ENCODE measurements at regions not wholly inside any gene's neighbourhood (a gene's known extent, or its start where the extent isn't known, plus 50 kb on each side); places are given as distances from the start of the nearest gene placed in this dataset.

- ATAC-seq (no peak), DNase-seq (no peak)
- Mint-ChIP-seq H3K36me3 (ENCODE audit: insufficient read depth) (no peaks in the 10 kb centered on the region), H3K4me1 (ENCODE audit: low read depth) (no peaks in the 10 kb centered on the region), H3K9me3 (peaks cover 10% of the 10 kb centered on the region), H3K27me3 (ENCODE audit: low read depth) (peaks cover 2% of the 10 kb centered on the region), H3K4me3 (no peak overlapping the region)
Measured at GRCh38 chr2:226643946-226644282, 155.7 kb downstream of the IRS1 start.

GRCh38 chr2:226643030-226643945 is 156.3 kb downstream of the IRS1 start:
- Mint-ChIP-seq H3K27me3 (ENCODE audit: low read depth) (peaks cover 2% of the 10 kb centered on the region), H3K36me3 (ENCODE audit: insufficient read depth) (no peaks in the 10 kb centered on the region)

GRCh38 chr2:226641008-226641407 is 158.6 kb downstream of the IRS1 start:
- ATAC-seq (no peak), DNase-seq (no peak)
- Mint-ChIP-seq H3K36me3 (ENCODE audit: insufficient read depth) (no peaks in the 10 kb centered on the region), H3K4me3 (no peak overlapping the region), H3K9me3 (peaks cover 9% of the 10 kb centered on the region), H3K4me1 (ENCODE audit: low read depth) (no peaks in the 10 kb centered on the region), H3K27me3 (ENCODE audit: low read depth) (peaks cover 2% of the 10 kb centered on the region)

More at GRCh38 chr2:226643030-226643945, 156.3 kb downstream of the IRS1 start:
- ATAC-seq (no peak), DNase-seq (no peak)
- Mint-ChIP-seq H3K4me1 (ENCODE audit: low read depth) (no peaks in the 10 kb centered on the region), H3K9me3 (peaks cover 9% of the 10 kb centered on the region), H3K4me3 (no peak overlapping the region)

- H3K4me3 Mint-ChIP-seq: no peak overlapping the region
- H3K4me1 Mint-ChIP-seq (ENCODE audit: low read depth): no peaks in the 10 kb centered on the region
- no peak for DNase-seq
- H3K9me3 Mint-ChIP-seq: peaks cover 9% of the 10 kb centered on the region
- H3K27me3 Mint-ChIP-seq (ENCODE audit: low read depth): peaks cover 2% of the 10 kb centered on the region
- H3K36me3 Mint-ChIP-seq (ENCODE audit: insufficient read depth): no peaks in the 10 kb centered on the region
- no peak for ATAC-seq
Measured at GRCh38 chr2:226640501-226640900, 159.1 kb downstream of the IRS1 start.

- peaks cover 9% of the 10 kb centered on the region for H3K9me3 Mint-ChIP-seq
- no peak for ATAC-seq
- H3K4me1 Mint-ChIP-seq (ENCODE audit: low read depth): no peaks in the 10 kb centered on the region
- H3K36me3 Mint-ChIP-seq (ENCODE audit: insufficient read depth): no peaks in the 10 kb centered on the region
- H3K27me3 Mint-ChIP-seq (ENCODE audit: low read depth): peaks cover 2% of the 10 kb centered on the region
- no peak for DNase-seq
- H3K4me3 Mint-ChIP-seq: no peak overlapping the region
Measured at GRCh38 chr2:226639550-226639949, 160.1 kb downstream of the IRS1 start.

- Mint-ChIP-seq H3K9me3 (peaks cover 9% of the 10 kb centered on the region), H3K4me1 (ENCODE audit: low read depth) (no peaks in the 10 kb centered on the region), H3K36me3 (ENCODE audit: insufficient read depth) (no peaks in the 10 kb centered on the region)
Measured at GRCh38 chr2:226638576-226638975, 161.0 kb downstream of the IRS1 start.

GRCh38 chr2:226637383-226637782 is 162.2 kb downstream of the IRS1 start:
- H3K4me1 Mint-ChIP-seq (ENCODE audit: low read depth): no peaks in the 10 kb centered on the region
- peaks cover 2% of the 10 kb centered on the region for H3K27me3 Mint-ChIP-seq (ENCODE audit: low read depth)

More at GRCh38 chr2:226638576-226638975, 161.0 kb downstream of the IRS1 start:
- DNase-seq (no peak), ATAC-seq (no peak)
- peaks cover 2% of the 10 kb centered on the region for H3K27me3 Mint-ChIP-seq (ENCODE audit: low read depth)
- H3K4me3 Mint-ChIP-seq: no peak overlapping the region

GRCh38 chr2:226636586-226636985 is 163.0 kb downstream of the IRS1 start:
- Mint-ChIP-seq H3K4me1 (ENCODE audit: low read depth) (no peaks in the 10 kb centered on the region), H3K36me3 (ENCODE audit: insufficient read depth) (no peaks in the 10 kb centered on the region), H3K9me3 (peaks cover 9% of the 10 kb centered on the region), H3K4me3 (no peak overlapping the region), H3K27me3 (ENCODE audit: low read depth) (peaks cover 2% of the 10 kb centered on the region)
- ATAC-seq: no peak
- DNase-seq: no peak

More at GRCh38 chr2:226637383-226637782, 162.2 kb downstream of the IRS1 start:
- DNase-seq (no peak), ATAC-seq (no peak)
- no peaks in the 10 kb centered on the region for H3K36me3 Mint-ChIP-seq (ENCODE audit: insufficient read depth)
- peaks cover 9% of the 10 kb centered on the region for H3K9me3 Mint-ChIP-seq
- no peak overlapping the region for H3K4me3 Mint-ChIP-seq

- no peak for ATAC-seq
- Mint-ChIP-seq H3K27me3 (ENCODE audit: low read depth) (peaks cover 2% of the 10 kb centered on the region), H3K36me3 (ENCODE audit: insufficient read depth) (no peaks in the 10 kb centered on the region), H3K9me3 (peaks cover 5% of the 10 kb centered on the region), H3K4me3 (no peak overlapping the region), H3K4me1 (ENCODE audit: low read depth) (no peaks in the 10 kb centered on the region)
- DNase-seq: no peak
Measured at GRCh38 chr2:226634943-226635604, 164.5 kb downstream of the IRS1 start.

- no peaks in the 10 kb centered on the region for H3K36me3 Mint-ChIP-seq (ENCODE audit: insufficient read depth)
- no peak overlapping the region for H3K4me3 Mint-ChIP-seq
- DNase-seq (no peak), ATAC-seq (no peak)
- H3K9me3 Mint-ChIP-seq: no peaks in the 10 kb centered on the region
- no peaks in the 10 kb centered on the region for H3K4me1 Mint-ChIP-seq (ENCODE audit: low read depth)
- no peaks in the 10 kb centered on the region for H3K27me3 Mint-ChIP-seq (ENCODE audit: low read depth)
Measured at GRCh38 chr2:226631671-226632070, 167.9 kb downstream of the IRS1 start.

GRCh38 chr2:226631187-226631586 is 168.4 kb downstream of the IRS1 start:
- Mint-ChIP-seq H3K36me3 (ENCODE audit: insufficient read depth) (no peaks in the 10 kb centered on the region), H3K4me1 (ENCODE audit: low read depth) (no peaks in the 10 kb centered on the region), H3K4me3 (no peak overlapping the region), H3K27me3 (ENCODE audit: low read depth) (no peaks in the 10 kb centered on the region), H3K9me3 (no peaks in the 10 kb centered on the region)
- ATAC-seq: no peak
- DNase-seq: no peak

GRCh38 chr2:226625946-226626345 is 173.7 kb downstream of the IRS1 start:
- Mint-ChIP-seq H3K9me3 (no peaks in the 10 kb centered on the region), H3K27me3 (ENCODE audit: low read depth) (no peaks in the 10 kb centered on the region), H3K4me1 (ENCODE audit: low read depth) (no peaks in the 10 kb centered on the region), H3K4me3 (no peak overlapping the region), H3K36me3 (ENCODE audit: insufficient read depth) (no peaks in the 10 kb centered on the region)
- DNase-seq: no peak
- ATAC-seq: no peak

GRCh38 chr2:226623587-226624368 is 175.8 kb downstream of the IRS1 start:
- no peak for DNase-seq
- Mint-ChIP-seq H3K9me3 (no peaks in the 10 kb centered on the region), H3K4me3 (no peak overlapping the region), H3K4me1 (ENCODE audit: low read depth) (no peaks in the 10 kb centered on the region), H3K36me3 (ENCODE audit: insufficient read depth) (no peaks in the 10 kb centered on the region), H3K27me3 (ENCODE audit: low read depth) (no peaks in the 10 kb centered on the region)
- ATAC-seq: no peak

- no peaks in the 10 kb centered on the region for H3K36me3 Mint-ChIP-seq (ENCODE audit: insufficient read depth)
- H3K27me3 Mint-ChIP-seq (ENCODE audit: low read depth): no peaks in the 10 kb centered on the region
- no peaks in the 10 kb centered on the region for H3K9me3 Mint-ChIP-seq
- no peak for DNase-seq
- H3K4me3 Mint-ChIP-seq: no peak overlapping the region
- no peaks in the 10 kb centered on the region for H3K4me1 Mint-ChIP-seq (ENCODE audit: low read depth)
- ATAC-seq: no peak
Measured at GRCh38 chr2:226622484-226622883, 177.1 kb downstream of the IRS1 start.
